Epithelial cell of proximal tubule (primary cell): ENCODE measurements at regions not wholly inside any gene's neighbourhood (a gene's known extent, or its start where the extent isn't known, plus 50 kb on each side); places are given as distances from the start of the nearest gene placed in this dataset.

Source experiments
- DNase-seq: peaks from one replicate; pipeline ENCODE4 v3.0.0-alpha.2; 2011; ENCODE audit warnings: low read depth
- H3K4me3 ChIP-seq: 2 replicates; pipeline ENCODE4 v1.5.1; 2011; ENCODE audit warnings: low read depth, mild to moderate bottlenecking, low read length
- CTCF ChIP-seq: conservative IDR thresholded peaks from 2 replicates; pipeline ENCODE4 v1.5.1; 2012; ENCODE audit warnings: low read depth, mild to moderate bottlenecking, low read length

- TF ChIP-seq CTCF = no peak
- no peak for DNase-seq
- H3K4me3 ChIP-seq = no peak overlapping the region
Measured at GRCh38 chr3:41076399-41076798, 122.9 kb upstream of the CTNNB1 start.

- no peak for TF ChIP-seq CTCF
- H3K4me3 ChIP-seq = no peak overlapping the region
- no peak for DNase-seq
Measured at GRCh38 chr3:41080141-41080540, 119.2 kb upstream of the CTNNB1 start.

GRCh38 chr3:41088882-41089281, 110.4 kb upstream of the CTNNB1 start:
- no peak overlapping the region for H3K4me3 ChIP-seq
- no peak for DNase-seq
- no peak for TF ChIP-seq CTCF

GRCh38 chr3:41089566-41089965, 109.7 kb upstream of the CTNNB1 start:
- no peak overlapping the region for H3K4me3 ChIP-seq
- DNase-seq = no peak
- TF ChIP-seq CTCF = no peak

GRCh38 chr3:41092844-41093243, 106.5 kb upstream of the CTNNB1 start:
- DNase-seq = no peak
- no peak for TF ChIP-seq CTCF
- no peak overlapping the region for H3K4me3 ChIP-seq

GRCh38 chr3:41093476-41093875, 105.8 kb upstream of the CTNNB1 start:
- TF ChIP-seq CTCF = no peak
- DNase-seq = no peak
- no peak overlapping the region for H3K4me3 ChIP-seq

- no peak for DNase-seq
- no peak for TF ChIP-seq CTCF
- no peak overlapping the region for H3K4me3 ChIP-seq
Measured at GRCh38 chr3:41094351-41094750, 105.0 kb upstream of the CTNNB1 start.
